ENCODE measurements at regions not wholly inside any gene's neighbourhood (a gene's known extent, or its start where the extent isn't known, plus 50 kb on each side); places are given as distances from the start of the nearest gene placed in this dataset.

DNA sequence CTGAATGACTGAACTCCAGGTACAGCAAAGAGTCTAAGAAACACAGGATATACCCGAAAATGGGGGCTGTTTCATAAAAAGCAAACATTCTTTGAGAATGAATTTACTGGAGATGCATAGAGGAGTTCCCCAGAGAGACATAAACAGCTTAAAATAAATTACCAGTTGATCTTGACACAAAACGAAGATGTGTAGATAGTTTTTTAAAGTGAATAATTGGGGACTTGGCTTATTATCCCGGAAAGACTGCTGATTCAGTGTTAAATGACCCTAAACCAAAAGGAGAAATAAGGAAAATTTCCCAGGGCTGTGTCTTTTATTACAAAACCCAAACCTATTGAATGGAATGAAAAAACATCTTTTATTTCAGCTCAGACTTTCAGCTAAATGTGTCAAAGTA is 1052.8 kb upstream of the TMEM132C start:
- no peak for DNase-seq (ENCODE audit: extremely low read depth, insufficient read length)
- H3K36me3 ChIP-seq (ENCODE audit: control insufficient read depth, insufficient read depth, low read length) = no peaks in the 10 kb centered on the region
- H3K27me3 ChIP-seq (replicated peaks; ENCODE audit: control insufficient read depth, insufficient read depth, low read length) = no peaks in the 10 kb centered on the region
- H3K4me3 ChIP-seq (replicated peaks; ENCODE audit: low read depth, low read length) = no peak overlapping the region
- TF ChIP-seq, protein P1, sequence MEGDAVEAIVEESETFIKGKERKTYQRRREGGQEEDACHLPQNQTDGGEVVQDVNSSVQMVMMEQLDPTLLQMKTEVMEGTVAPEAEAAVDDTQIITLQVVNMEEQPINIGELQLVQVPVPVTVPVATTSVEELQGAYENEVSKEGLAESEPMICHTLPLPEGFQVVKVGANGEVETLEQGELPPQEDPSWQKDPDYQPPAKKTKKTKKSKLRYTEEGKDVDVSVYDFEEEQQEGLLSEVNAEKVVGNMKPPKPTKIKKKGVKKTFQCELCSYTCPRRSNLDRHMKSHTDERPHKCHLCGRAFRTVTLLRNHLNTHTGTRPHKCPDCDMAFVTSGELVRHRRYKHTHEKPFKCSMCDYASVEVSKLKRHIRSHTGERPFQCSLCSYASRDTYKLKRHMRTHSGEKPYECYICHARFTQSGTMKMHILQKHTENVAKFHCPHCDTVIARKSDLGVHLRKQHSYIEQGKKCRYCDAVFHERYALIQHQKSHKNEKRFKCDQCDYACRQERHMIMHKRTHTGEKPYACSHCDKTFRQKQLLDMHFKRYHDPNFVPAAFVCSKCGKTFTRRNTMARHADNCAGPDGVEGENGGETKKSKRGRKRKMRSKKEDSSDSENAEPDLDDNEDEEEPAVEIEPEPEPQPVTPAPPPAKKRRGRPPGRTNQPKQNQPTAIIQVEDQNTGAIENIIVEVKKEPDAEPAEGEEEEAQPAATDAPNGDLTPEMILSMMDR (IDR thresholded peaks at IDR 0.05; ENCODE audit: insufficient read depth, low read length, poor library complexity, severe bottlenecking) = no peak

DNA sequence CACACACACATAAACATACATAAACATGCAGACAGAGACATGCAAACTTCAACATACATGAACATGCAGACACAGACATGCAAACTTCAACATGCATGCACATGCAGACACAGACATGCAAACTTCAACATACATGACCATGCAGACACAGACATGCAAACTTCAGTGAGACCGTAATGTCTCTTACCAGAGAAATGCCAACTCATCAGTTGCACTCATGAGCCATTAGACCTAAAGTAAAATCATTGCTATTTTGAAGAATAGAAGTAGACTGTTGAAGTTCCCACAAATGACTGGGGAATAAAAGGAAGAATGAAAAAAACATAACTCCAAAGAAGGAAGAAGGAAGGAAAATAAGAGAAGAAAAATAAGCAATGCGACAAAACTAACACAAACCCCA is 1044.0 kb upstream of the TMEM132C start:
- TF ChIP-seq, protein P1 (IDR thresholded peaks at IDR 0.05; ENCODE audit: insufficient read depth, low read length, poor library complexity, severe bottlenecking) = no peak
- no peak overlapping the region for H3K4me3 ChIP-seq (replicated peaks; ENCODE audit: low read depth, low read length)
- H3K27me3 ChIP-seq (replicated peaks; ENCODE audit: control insufficient read depth, insufficient read depth, low read length) = no peaks in the 10 kb centered on the region
- H3K36me3 ChIP-seq (ENCODE audit: control insufficient read depth, insufficient read depth, low read length) = no peaks in the 10 kb centered on the region
- DNase-seq (ENCODE audit: extremely low read depth, insufficient read length) = no peak

DNA sequence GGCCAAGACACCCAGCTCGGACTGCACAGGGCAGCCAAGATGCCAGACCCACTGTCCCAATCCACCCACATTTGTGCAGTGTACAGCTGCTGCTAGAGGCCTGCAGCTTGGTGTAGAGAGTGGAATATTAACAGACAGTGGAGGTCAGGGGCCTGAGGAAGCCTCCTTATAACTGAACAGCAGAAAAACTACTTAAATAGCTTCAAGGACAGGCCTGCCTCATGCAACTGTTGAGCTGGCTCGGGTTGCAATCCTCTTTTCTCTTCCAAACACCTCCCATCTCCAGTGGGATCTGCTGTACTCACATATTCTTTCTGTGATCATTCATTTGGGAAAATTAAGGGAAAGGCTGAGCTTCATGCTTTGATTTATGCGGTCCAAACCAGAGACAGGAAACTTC is 1043.2 kb upstream of the TMEM132C start:
- Histone ChIP-seq H3K36me3 (ENCODE audit: control insufficient read depth, insufficient read depth, low read length) (no peaks in the 10 kb centered on the region), H3K4me3 (replicated peaks; ENCODE audit: low read depth, low read length) (no peak overlapping the region), H3K27me3 (replicated peaks; ENCODE audit: control insufficient read depth, insufficient read depth, low read length) (no peaks in the 10 kb centered on the region)
- TF ChIP-seq, protein P1 (IDR thresholded peaks at IDR 0.05; ENCODE audit: insufficient read depth, low read length, poor library complexity, severe bottlenecking) = no peak
- DNase-seq (ENCODE audit: extremely low read depth, insufficient read length) = no peak

- no peak overlapping the region for H3K4me3 ChIP-seq (replicated peaks; ENCODE audit: low read depth, low read length)
Measured at GRCh38 chr12:127230843-127231260, 1036.1 kb upstream of the TMEM132C start.

DNA sequence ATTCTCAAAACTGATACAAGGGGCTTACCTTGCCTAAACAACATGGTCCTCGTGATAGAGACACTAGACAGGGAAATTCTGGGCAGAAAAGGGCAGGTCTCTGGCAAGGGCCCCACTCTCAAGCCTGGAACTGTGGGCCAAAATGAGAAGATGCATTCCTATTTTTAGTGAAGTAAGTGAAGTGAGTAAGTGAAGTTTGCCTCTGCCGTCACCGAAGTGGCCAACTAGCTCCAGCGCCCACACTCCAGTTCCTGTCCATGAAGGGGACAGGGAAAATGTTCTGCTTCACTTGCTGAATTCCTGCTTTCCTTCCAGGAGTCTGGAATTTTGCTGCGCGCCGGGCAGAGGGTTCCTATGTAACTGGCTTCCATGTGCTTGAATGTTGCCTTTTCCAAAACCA is 1035.6 kb upstream of the TMEM132C start:
- DNase-seq (ENCODE audit: extremely low read depth, insufficient read length) = no peak
- TF ChIP-seq, protein P1 (IDR thresholded peaks at IDR 0.05; ENCODE audit: insufficient read depth, low read length, poor library complexity, severe bottlenecking) = no peak
- H3K27me3 ChIP-seq (replicated peaks; ENCODE audit: control insufficient read depth, insufficient read depth, low read length) = no peaks in the 10 kb centered on the region
- H3K36me3 ChIP-seq (ENCODE audit: control insufficient read depth, insufficient read depth, low read length) = no peaks in the 10 kb centered on the region
- H3K4me3 ChIP-seq (replicated peaks; ENCODE audit: low read depth, low read length) = no peak overlapping the region

More at GRCh38 chr12:127230843-127231260, 1036.1 kb upstream of the TMEM132C start:
- no peak for DNase-seq (ENCODE audit: extremely low read depth, insufficient read length)
- TF ChIP-seq, protein P1 (IDR thresholded peaks at IDR 0.05; ENCODE audit: insufficient read depth, low read length, poor library complexity, severe bottlenecking) = no peak
- Histone ChIP-seq H3K27me3 (replicated peaks; ENCODE audit: control insufficient read depth, insufficient read depth, low read length) (no peaks in the 10 kb centered on the region), H3K36me3 (ENCODE audit: control insufficient read depth, insufficient read depth, low read length) (no peaks in the 10 kb centered on the region)

DNA sequence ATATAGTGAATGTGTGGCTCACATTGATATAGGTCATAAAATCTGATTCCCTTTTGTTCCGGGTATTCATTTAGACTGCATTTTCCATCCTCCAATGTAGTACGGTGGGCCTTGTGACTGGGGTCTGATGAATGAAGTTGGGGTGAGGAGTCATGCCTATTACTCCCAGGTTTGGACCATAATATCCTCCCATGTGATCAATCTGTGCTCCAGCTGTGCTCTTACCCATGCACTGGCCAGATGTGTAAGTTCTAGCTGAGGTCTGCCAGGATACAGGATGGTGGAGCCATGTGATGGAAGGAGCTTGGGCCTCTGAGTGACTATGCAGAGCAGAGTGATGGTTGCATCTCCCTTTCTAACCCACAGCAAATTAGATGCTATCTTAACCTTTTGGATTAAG is 1034.0 kb upstream of the TMEM132C start:
- H3K36me3 ChIP-seq (ENCODE audit: control insufficient read depth, insufficient read depth, low read length) = no peaks in the 10 kb centered on the region
- H3K27me3 ChIP-seq (replicated peaks; ENCODE audit: control insufficient read depth, insufficient read depth, low read length) = no peaks in the 10 kb centered on the region
- TF ChIP-seq, protein P1 (IDR thresholded peaks at IDR 0.05; ENCODE audit: insufficient read depth, low read length, poor library complexity, severe bottlenecking) = no peak
- DNase-seq (ENCODE audit: extremely low read depth, insufficient read length) = no peak
- no peak overlapping the region for H3K4me3 ChIP-seq (replicated peaks; ENCODE audit: low read depth, low read length)

Data from GM06990 (cell line).